ENCODE measurements at regions not wholly inside any gene's neighbourhood (a gene's known extent, or its start where the extent isn't known, plus 50 kb on each side); places are given as distances from the start of the nearest gene placed in this dataset.

DNA sequence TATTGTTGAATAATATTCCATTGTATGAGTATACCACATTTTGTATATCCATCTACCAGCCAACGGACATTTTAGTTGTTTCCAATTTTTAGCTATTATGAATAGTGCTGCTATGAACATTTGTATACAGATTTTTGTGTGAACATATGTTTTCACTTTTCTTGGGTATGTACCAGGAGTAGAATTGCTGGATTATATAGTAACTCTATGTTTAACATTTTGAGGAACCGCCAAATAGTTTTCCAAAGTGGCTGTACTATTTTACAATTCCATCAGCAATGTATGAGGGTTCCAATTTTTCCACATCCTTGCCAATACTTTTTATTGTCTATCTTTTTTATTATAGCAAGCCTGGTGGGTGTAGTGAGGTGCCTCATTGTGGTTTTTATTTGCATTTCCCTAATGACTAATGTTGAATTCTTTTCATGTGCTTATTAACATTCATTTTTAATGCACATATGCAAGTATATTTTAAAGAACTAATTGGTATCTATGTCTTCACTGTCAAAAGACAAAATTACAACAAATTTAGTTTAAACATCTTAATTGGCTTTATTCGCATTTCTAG lies 77.5 kb upstream of the PIAS1 start:
- FAIRE-seq, result no peak
- H3K9me3 ChIP-seq (ENCODE audit: control insufficient read depth, low read depth, low read length), result no peaks in the 10 kb centered on the region
- no peak overlapping the region for H2AFZ ChIP-seq (ENCODE audit: control insufficient read depth, low read length)

DNA sequence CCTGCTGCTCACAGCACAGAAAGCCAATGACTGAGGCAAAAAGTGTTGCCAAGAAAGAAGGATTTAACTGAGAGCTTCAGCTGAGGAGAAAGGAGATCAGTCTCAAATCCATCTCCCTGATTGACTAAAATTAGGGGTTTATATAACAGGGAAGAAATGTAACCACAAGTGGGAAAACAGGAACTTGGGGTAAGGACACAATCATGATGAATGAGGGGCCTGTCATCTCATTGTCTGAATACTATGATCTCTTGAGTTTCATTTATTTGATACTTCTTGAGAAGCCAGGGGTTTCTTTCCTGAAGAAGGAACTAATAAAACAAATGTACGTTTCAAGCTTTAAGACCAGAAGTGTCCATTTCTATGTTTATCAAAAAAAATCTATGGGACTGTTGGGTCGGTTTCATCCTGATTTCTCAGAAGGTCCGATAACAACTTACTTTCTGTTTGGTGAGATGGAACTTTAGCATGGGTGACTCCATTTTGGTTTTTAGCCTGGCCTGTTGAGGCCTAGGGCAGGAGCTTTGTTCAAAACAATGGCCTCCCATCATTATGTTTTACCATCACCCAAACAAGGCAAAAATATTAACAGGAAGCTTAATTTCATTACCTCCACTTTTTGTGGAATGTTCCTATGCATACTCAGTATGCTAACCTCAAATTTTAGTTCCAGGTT lies 76.6 kb upstream of the PIAS1 start:
- no peak for DNase-seq (ENCODE audit: low read depth, low spot score)
- no peaks in the 10 kb centered on the region for H3K9me3 ChIP-seq (ENCODE audit: control insufficient read depth, low read depth, low read length)
- no peak for FAIRE-seq
- no peaks in the 10 kb centered on the region for H3K36me3 ChIP-seq (ENCODE audit: control insufficient read depth in 2 of 2, extremely low read depth in 1 of 2, insufficient read depth in 2 of 2, low read length in 2 of 2)
- no peak for TF ChIP-seq EZH2 (IDR thresholded peaks at IDR 0.05; ENCODE audit: low read length)
- no peak for TF ChIP-seq CTCF (optimal IDR thresholded peaks at IDR 0.05 in 1 of 3, IDR thresholded peaks at IDR 0.05 in 1 of 3, conservative IDR thresholded peaks at IDR 0.05 in 1 of 3; ENCODE audit: extremely low read depth in 1 of 3, insufficient read depth in 2 of 3, low read length in 3 of 3)
- H3K27ac ChIP-seq (ENCODE audit: control insufficient read depth, insufficient read depth, low read length), result no peak overlapping the region
- H3K9ac ChIP-seq (ENCODE audit: control insufficient read depth, extremely low read depth, insufficient read depth, low read length), result no peak overlapping the region
- no peak overlapping the region for H3K4me3 ChIP-seq (ENCODE audit: control insufficient read depth in 2 of 3, extremely low read depth in 1 of 3, insufficient read depth in 2 of 3, low read depth in 1 of 3, low read length in 3 of 3)
- no peaks in the 10 kb centered on the region for H3K4me1 ChIP-seq (ENCODE audit: control insufficient read depth, extremely low read depth, insufficient read depth, low read length)
- dilution Hi-C loops (cut with MboI; ENCODE audit: extremely low pct_ligation_motif_present, low sequenced_read_pairs), result no loop called here
- H3K4me2 ChIP-seq (ENCODE audit: control insufficient read depth, extremely low read depth, insufficient read depth, low read depth, low read length), result no peak overlapping the region
- no peaks in the 10 kb centered on the region for H4K20me1 ChIP-seq (ENCODE audit: control insufficient read depth, extremely low read depth, insufficient read depth, low read length)
- no peaks in the 10 kb centered on the region for H3K9me1 ChIP-seq (ENCODE audit: control insufficient read depth, extremely low read depth, insufficient read depth, low read length)
- H3K79me2 ChIP-seq (ENCODE audit: control insufficient read depth, insufficient read depth, low read length), result no peaks in the 10 kb centered on the region
- no peak overlapping the region for H2AFZ ChIP-seq (ENCODE audit: control insufficient read depth, low read length)
- no peaks in the 10 kb centered on the region for H3K27me3 ChIP-seq (ENCODE audit: control insufficient read depth, extremely low read depth, insufficient read depth, low read length)

More for the DNA sequence above, 77.5 kb upstream of the PIAS1 start:
- dilution Hi-C loops (cut with MboI; ENCODE audit: extremely low pct_ligation_motif_present, low sequenced_read_pairs), result no loop called here
- H3K27ac ChIP-seq (ENCODE audit: control insufficient read depth, insufficient read depth, low read length), result no peak overlapping the region
- no peaks in the 10 kb centered on the region for H3K79me2 ChIP-seq (ENCODE audit: control insufficient read depth, insufficient read depth, low read length)
- no peaks in the 10 kb centered on the region for H3K27me3 ChIP-seq (ENCODE audit: control insufficient read depth, extremely low read depth, insufficient read depth, low read length)
- no peaks in the 10 kb centered on the region for H4K20me1 ChIP-seq (ENCODE audit: control insufficient read depth, extremely low read depth, insufficient read depth, low read length)
- H3K9ac ChIP-seq (ENCODE audit: control insufficient read depth, extremely low read depth, insufficient read depth, low read length), result no peak overlapping the region
- TF ChIP-seq EZH2 (IDR thresholded peaks at IDR 0.05; ENCODE audit: low read length) (no peak), CTCF (optimal IDR thresholded peaks at IDR 0.05 in 1 of 3, IDR thresholded peaks at IDR 0.05 in 1 of 3, conservative IDR thresholded peaks at IDR 0.05 in 1 of 3; ENCODE audit: extremely low read depth in 1 of 3, insufficient read depth in 2 of 3, low read length in 3 of 3) (no peak)
- no peaks in the 10 kb centered on the region for H3K36me3 ChIP-seq (ENCODE audit: control insufficient read depth in 2 of 2, extremely low read depth in 1 of 2, insufficient read depth in 2 of 2, low read length in 2 of 2)
- no peak overlapping the region for H3K4me3 ChIP-seq (ENCODE audit: control insufficient read depth in 2 of 3, extremely low read depth in 1 of 3, insufficient read depth in 2 of 3, low read depth in 1 of 3, low read length in 3 of 3)
- H3K4me1 ChIP-seq (ENCODE audit: control insufficient read depth, extremely low read depth, insufficient read depth, low read length), result no peaks in the 10 kb centered on the region
- no peaks in the 10 kb centered on the region for H3K9me1 ChIP-seq (ENCODE audit: control insufficient read depth, extremely low read depth, insufficient read depth, low read length)
- no peak for DNase-seq (ENCODE audit: low read depth, low spot score)
- H3K4me2 ChIP-seq (ENCODE audit: control insufficient read depth, extremely low read depth, insufficient read depth, low read depth, low read length), result no peak overlapping the region
